HG03520 (cell line): ENCODE measurements at regions not wholly inside any gene's neighbourhood (a gene's known extent, or its start where the extent isn't known, plus 50 kb on each side); places are given as distances from the start of the nearest gene placed in this dataset.
"Not testable (repeated sequence)": the region's sequence is repeated elsewhere in the genome, so short reads cannot be mapped to it uniquely, and the experiment has no call there.

Experiments used
- ATAC-seq: cut with Tn5 transposase; IDR thresholded peaks from one replicate; pipeline ENCODE4 v1.9.1; 2021; ENCODE audit warnings: mild to moderate bottlenecking, moderate library complexity; ENCODE audit not compliant: unreplicated experiment

DNA sequence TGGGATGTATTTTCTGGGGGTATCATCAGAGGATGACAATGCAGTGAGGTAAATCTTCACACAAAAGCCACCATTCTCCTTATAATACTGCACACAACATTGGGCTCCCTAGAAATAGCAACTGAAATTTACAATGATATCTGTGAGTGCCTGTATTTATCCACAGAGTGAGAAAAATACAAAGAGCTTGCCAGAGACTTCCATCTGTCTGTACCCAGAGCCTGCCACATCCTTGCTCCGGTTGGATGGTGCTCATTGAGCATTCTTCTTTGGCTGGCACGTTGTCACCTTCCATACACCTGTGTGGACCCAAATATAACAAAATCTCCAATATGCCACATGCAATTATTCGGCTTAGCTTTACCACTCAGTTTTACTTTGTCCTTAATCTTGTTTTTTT is 189.5 kb upstream of the UFM1 start:
- no peak for ATAC-seq

DNA sequence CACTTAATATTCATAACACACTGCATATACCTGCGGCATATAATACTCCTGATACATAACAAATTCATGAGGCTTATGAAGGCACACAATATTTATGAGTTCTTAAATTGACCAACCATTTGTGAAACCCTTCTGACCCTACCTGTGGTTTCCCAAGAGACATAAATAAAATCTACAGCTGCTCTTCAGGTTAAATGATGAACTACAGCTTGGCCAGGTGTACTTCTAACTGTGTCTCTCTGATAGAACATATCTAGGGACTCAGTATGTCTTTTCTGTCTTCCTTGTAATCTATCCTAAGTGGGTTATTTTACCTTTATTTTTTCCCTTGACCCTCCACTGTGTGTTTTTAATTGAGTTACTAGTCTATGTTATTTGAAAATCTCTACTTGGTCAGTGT is 189.9 kb upstream of the UFM1 start:
- ATAC-seq = no peak

DNA sequence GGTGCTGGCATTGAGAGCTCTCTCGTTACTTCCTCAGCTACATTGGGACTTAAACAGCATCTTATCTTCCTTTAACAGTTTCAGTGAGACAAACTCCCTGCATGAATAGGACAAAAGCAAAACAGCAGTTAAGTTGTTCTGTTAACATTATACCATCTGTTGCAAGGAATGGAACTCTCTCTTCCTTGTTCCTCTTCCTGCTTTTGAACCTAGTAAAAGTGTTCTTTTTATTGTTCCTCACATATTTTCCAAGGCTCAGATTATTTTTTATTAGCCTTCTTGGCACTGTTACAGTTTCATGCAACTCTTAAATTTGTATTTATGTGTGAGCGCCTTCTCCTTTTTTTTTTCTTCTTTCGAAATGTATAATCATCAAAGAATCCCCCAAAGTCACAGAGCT is 202.6 kb upstream of the UFM1 start:
- no peak for ATAC-seq

DNA sequence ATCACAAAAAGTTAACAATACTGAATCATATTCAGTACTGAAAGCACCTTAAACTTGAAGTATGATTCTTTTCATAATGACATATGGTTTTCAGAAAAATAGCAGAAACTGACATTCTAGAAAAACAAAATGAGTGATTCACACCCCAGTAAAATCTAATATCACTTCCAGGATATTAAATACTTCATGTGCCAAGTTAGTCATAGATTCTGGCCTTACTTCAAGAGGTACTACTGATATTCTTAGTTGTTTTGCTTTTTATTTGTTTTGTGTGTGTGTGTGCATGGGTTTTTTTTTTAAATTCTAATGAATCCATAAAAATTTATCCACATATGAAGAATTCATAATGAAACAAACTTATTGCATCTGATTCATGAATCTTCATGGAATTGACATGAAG is 207.9 kb upstream of the UFM1 start:
- ATAC-seq = no peak

DNA sequence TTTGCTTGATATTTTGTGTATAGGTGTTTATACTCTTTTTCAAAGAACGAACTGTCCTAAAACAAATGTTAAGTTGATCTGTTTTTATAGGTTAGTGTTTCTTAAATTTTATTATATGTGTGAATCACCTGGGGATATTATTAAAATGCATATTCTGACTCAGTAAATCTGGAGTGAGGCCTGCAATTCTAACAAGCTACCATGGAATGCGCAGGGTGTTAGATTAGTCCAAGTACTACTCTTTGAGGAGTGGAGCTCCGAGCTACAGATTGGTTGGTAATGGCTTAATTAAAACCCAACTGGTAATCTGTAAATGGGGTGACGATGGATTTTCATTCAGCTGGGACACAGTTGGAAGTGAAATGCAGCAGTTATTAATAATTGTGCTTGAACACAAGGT is 214.1 kb upstream of the UFM1 start:
- no peak for ATAC-seq

DNA sequence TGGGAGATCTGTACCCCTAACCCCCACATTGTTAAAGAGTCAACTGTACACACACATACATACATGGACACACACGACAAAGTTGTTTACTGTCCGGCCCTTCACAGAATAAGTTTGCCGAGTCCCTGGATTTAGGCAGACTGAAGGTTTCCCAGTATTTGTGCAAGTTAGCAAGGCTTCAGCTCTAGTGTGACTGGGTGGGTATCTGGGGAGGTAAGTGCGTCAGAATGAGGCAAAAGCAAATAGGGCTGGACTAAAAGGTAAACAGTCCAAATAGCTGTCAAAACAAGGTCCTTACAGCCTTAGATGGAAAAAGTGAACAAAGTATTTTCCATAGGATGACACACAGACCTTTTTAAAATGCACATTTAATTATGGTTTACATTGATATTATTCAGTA is 228.4 kb upstream of the UFM1 start:
- no peak for ATAC-seq

DNA sequence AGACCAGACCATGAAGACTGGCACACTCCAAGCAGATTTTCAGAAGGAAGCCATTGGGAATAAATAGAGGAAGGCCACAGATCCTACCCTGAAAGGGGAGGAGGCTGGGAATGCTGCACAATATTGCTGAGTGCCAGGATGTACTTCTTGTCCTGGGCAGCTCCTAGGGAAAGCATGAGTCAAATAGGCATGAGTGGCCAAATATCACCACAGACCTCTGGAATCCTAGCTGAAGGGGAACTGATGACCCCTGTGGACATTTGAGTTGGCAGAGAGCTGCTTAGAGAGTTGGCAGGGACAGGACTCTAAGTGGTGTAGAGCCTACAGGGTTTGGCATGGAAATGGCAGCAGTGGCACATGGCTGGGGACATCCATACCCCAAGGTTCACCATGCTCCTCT is 234.3 kb upstream of the TRPC4 start:
- ATAC-seq = no peak

DNA sequence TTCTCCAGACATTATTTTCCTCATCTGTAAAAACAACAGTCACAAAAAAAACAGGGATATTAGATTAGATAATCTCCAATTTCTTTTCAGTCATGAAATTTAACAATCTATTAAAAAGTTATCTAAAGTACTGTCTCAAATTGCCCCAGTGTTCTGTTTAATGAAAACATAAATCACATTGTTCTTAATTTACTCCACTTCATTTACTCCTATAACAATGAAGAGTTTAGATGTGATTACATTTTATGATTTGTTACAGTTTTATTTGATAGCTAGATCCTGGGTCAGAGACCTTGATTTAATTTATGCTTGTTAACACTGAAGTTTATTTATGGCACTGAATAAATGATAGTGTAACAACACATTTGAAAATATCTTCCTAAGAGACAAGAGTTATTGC is 230.2 kb upstream of the TRPC4 start:
- ATAC-seq = no peak

DNA sequence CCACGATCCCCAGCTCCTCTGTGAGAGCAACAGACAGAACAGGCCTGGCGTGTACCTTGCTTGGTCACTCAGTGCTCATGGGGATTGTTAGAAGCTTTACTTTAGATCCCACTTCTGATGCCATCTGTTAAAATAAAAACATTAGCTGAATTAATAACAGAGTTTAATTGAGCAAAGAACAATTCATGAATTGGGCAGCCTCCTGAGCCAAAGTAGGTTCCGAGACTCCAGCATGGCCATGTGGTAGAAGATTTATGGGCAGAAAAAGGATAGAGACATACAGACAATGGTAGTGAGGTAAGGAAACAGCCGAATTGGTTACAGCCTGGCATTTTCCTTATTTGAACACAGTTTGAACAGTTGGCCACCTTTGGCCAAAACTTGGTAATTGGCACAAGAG is 223.9 kb upstream of the TRPC4 start:
- no peak for ATAC-seq

DNA sequence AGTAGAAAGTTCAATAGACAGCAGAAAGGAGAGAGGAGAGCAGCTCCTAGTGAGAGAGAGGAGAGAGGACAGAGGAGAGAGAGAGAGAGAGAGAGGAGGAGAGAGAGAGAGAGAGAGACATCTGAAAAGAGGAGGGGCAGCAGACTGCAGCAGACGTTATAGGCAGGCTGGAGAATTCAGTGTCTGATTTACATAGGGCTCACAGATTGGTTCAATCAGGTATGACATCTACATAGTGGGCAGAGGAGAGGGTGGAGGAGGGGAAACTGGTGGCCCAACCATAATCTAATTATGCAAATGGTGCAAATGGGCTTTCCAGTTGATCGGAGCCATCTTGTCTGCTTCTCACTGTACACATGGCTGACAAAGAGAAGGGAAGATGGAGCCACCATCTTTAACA is 221.3 kb upstream of the TRPC4 start:
- no peak for ATAC-seq

DNA sequence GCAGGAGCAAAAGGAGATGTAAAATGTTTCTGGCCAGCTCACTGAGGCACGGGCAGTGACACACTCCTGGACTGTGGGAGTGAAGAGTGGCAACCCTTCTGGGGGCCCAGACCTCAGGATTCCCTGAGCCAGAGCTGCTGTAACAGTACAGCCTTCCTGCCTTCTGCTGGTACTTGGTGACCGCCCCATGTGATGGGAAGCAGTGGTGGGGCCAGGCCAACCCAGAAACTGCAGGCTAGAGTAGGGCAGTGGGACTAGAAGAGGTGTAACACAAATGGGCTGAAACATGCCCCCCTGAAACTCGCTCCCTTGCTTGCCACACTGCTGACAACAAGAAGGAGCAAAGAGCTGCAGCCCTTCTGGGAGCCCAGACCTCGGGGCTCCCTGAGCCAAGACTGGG is 217.1 kb upstream of the TRPC4 start:
- ATAC-seq = no peak

DNA sequence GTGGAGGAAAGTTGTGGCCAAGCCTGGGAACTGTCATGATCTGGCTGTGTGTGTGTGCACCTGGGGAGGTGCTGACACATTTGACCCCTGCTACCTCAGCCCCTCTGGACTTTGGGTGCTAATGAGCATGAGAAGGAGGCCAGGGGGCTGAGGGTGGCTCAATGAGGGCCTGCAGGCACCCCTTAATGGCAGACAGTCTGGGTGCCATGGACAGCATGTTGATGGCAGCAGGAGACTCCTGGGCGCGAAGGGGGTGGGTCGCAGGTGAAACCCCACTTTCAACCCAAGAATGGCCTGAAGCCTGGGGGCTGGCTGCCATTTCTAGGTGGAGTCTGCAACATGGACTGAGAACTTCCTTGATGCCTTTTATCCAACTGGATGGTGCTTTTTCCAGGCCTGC is 216.4 kb upstream of the TRPC4 start:
- ATAC-seq = no peak

DNA sequence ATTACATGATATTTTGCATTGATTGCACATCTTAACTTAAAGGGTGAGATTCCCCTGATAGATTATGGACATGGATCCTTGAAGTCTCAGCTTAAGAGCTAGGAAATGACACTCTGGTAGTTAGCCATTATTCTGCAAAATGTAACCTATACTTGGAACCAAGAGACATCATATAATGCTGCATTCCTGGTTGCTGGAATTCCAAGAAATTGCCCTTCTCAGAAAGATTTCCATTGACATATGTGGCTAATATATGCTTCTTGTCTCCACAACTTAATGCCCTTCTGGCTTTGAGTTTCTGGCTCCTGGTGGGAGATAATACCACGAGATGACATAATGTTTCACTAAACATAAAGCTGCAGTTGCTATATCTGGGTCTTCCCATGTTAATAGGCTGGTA is 204.4 kb upstream of the TRPC4 start:
- no peak for ATAC-seq

DNA sequence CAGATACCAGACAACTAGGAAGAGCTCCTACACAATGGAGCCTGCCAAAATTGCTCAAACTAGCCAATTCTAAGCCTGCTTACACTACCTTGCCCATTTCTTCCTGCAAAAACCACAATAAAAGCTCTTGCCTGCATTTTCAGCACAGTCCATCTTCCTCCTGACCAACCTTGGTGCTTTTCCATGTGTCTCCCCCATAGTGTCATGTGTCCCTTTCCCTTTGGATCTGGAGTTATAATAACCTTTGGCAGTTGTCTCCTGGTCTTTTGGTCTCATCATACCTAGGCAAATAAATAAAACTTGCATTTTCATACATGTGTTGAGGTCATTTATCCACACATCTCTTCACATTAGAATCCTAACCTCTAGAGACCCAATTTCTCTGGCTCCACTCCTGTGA is 203.1 kb upstream of the TRPC4 start:
- no peak for ATAC-seq

DNA sequence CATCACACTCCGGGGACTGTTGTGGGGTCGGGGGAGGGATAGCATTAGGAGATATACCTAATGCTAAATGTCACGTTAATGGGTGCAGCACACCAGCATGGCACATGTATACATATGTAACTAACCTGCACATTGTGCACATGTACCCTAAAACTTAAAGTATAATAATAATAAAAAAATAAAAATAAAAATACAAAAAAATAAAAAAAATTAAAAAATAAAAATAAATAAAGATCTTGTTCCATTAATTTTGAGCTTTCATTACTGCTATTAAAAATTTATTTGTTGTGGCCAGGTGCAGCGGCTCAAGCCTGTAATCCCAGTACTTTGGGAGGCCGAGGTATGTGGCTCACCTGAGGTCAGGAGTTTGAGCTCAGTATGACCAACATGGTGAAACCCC is 201.8 kb upstream of the TRPC4 start:
- ATAC-seq = not testable (repeated sequence)

DNA sequence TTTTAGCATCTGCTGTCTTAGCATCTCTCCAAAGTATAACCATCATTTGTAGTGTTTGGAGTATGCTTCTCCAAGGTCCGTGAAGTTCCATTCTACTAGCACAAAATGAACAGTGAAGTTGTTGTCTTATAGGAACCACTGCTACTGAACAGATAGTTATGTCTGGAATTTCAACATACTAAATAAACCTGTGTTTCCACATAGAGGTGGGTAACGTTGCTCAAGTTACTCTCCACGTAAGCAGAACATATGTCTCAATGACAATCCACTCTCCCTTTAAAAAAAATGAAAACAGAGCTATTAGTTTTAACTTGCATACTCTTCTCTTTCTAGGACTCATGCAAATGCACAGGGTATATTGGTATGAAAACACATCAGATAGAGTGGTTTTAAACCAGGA is 184.3 kb upstream of the TRPC4 start:
- ATAC-seq = no peak

DNA sequence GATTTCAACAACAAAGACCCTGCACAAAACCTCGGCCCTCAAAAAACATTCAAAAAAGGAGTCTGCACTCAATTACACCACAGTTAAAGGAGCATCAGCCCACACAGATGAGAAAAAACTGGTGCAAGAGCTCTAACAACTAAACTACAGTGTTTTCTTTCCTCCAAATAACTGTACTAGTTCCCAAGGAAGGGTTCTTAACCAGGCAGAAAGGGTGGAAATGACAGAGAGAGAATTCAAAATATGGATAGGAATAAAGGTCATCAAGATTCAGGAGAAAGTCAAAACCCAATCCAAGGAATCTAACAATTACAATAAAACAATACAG is 176.4 kb upstream of the TRPC4 start:
- ATAC-seq = no peak

DNA sequence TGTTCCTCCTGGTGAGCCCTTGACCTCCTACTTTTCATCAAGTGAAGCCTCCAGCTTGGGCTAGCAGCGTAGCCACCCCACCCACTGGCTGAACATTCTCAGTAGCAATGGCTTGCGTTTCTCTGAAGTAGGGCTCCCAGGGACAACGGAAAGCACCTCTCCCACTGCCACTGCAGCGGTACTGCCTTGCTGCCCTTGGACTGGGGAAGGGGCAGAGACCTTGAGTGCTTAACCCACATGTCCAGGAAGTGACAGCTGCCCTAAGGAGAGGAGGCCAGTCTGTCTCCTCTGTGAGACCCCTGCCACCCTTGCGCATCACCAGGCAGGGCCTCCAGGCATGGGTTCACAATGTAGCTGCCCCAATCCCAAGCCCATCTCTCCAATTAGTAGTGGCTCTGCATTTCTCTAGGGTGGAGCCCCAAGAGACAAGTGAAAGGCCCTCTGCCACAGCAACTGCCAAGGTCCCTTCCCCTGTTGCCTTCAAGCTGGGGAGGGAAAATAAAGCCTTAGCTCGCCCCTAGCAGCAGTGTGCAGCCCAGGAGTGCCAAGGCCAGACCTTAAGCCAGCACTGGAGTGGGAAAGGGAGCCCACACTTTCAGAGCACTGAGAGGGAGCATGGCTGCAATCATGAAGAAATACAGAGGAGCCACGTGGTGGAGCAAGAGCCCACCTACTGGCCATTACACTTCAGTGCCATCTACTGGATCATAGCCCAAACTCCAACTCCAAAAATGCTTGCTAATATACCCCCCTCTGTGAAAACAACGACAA is 175.9 kb upstream of the TRPC4 start:
- peak; percentile 91 for ATAC-seq

DNA sequence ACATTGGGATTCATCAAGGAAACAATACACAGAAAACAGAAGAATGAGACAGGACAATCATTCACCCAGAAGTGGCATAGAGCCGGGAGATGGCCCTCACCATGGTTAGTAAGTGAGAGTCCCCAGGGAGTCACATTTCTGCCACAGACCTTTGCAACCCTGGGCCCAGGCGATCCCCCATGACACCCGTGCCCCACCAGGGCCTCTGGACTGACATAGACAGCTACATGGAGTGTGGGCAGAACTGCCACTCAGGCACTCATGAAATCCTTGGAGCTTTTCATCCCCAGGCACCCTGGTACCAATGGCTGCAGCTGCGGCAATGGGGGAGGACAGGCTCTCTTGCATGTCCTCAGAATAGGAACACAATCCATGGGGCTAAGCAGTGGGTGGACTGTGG is 174.5 kb upstream of the TRPC4 start:
- ATAC-seq = no peak

DNA sequence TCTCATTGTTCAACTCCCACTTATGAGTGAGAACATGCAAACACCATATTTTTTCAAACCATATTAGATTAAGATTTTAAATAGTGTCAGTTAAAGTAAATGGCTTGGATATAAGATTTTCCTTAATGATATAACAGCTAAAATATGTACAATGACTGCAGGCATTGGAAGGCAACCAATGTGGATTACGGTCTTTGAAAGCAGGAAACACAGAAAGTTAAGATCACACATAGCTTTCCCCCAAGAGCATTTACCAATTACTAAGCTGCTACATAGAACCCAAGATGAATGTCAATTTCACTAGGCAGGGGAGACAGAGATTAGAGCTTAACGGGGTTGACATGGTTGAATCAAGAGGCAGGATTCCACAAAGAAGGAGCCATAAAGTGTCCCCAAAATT is 173.2 kb upstream of the TRPC4 start:
- no peak for ATAC-seq

DNA sequence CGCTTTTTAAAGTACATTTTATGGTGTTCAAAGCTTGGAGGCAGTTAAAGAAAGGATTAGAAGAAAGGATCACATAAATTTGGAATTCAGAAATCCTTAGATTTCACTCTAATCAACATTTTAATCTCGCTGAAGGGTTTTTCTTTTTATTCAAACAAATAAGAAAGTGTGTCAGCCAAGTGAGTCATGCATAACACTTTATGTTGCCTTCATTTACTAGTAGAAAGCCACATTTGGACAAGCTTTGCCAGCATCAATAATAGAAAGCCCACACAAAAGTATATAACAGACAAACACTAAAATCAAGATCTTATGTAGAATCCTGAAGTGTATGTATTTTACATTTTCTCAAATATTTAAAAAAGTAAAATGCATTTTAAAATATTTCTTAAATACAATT is 154.9 kb upstream of the TRPC4 start:
- ATAC-seq = no peak

DNA sequence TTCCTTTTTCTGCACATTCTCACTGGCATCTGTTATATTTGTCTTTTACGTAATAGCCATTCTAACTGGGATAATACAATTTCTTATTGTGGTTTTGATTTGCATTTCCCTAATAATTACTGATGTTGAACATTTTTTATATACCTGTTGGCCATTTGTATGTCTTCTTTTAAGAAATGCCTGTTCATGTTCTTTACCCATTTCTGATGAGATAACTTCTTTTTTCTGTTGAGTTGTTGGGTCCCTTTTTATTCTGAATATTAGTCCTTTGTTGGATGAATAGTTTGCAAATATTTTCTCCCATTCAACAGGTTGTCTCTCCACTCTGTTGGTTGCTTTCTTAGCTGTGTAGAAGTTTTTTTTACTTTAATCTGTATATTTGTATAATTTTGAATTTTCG is 147.7 kb upstream of the TRPC4 start:
- ATAC-seq = no peak

DNA sequence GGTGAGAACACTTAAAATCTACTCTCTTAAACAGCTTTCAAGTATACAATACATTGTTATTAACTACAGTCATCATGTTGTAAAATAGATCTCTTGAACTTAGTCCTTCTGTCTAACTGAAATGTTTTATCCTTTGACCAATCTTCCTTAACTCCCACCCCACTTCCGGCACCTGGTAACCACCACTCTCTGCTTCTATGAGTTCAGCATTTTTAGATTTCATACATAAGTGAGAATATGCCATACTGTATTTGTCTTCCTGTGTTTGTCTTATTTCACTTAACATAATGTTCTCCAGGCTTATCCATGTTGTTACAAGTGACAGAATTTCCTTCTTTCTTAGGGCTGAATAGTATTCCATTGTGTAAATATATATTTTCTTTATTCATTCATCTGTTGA is 144.1 kb upstream of the TRPC4 start:
- no peak for ATAC-seq

DNA sequence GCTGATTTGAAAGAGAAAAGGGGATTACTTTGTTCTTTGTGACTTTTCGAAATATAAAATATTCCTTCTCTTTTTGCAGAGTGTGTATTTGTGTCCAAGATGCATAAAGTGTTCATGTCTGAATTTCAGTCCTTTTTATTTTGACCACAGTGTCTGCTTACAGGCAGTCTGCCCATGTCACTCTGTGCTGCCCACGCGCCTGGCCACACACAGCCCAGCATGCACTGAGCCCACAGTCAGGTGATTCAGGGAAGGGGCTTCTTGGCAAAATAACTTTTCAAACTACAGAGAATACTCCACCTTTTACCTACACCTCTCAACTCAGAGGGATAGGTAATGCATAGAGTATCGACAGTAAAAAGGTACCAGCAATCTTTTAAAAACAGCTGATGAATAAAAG is 142.5 kb upstream of the TRPC4 start:
- no peak for ATAC-seq
